ENCODE measurements at regions not wholly inside any gene's neighbourhood (a gene's known extent, or its start where the extent isn't known, plus 50 kb on each side); places are given as distances from the start of the nearest gene placed in this dataset.

- H3K9me3 ChIP-seq = no peaks in the 10 kb centered on the region
- TF ChIP-seq CTCF (IDR thresholded peaks at IDR 0.05) = no peak
- H3K4me1 ChIP-seq (ENCODE audit: control insufficient read depth in 1 of 2, insufficient read depth in 1 of 2, low read depth in 1 of 2, low read length in 1 of 2) = no peaks in the 10 kb centered on the region
- no peaks in the 10 kb centered on the region for H3K27me3 ChIP-seq
- no peak overlapping the region for H3K4me3 ChIP-seq (ENCODE audit: low read depth in 1 of 2, low read length in 1 of 2)
- H3K36me3 ChIP-seq = no peaks in the 10 kb centered on the region
- H3K27ac ChIP-seq = no peak overlapping the region
Measured at GRCh38 chr7:17497136-17497535, 198.7 kb downstream of the AHR start.

- no peaks in the 10 kb centered on the region for H3K9me3 ChIP-seq
- H3K4me3 ChIP-seq (ENCODE audit: low read depth in 1 of 2, low read length in 1 of 2) = no peak overlapping the region
- no peaks in the 10 kb centered on the region for H3K36me3 ChIP-seq
- H3K4me1 ChIP-seq (ENCODE audit: control insufficient read depth in 1 of 2, insufficient read depth in 1 of 2, low read depth in 1 of 2, low read length in 1 of 2) = no peaks in the 10 kb centered on the region
- H3K27ac ChIP-seq = no peak overlapping the region
- no peaks in the 10 kb centered on the region for H3K27me3 ChIP-seq
- no peak for TF ChIP-seq CTCF (IDR thresholded peaks at IDR 0.05)
Measured at GRCh38 chr7:17497549-17498167, 199.2 kb downstream of the AHR start.

- no peaks in the 10 kb centered on the region for H3K4me1 ChIP-seq (ENCODE audit: control insufficient read depth in 1 of 2, insufficient read depth in 1 of 2, low read depth in 1 of 2, low read length in 1 of 2)
- no peaks in the 10 kb centered on the region for H3K9me3 ChIP-seq
- no peak overlapping the region for H3K4me3 ChIP-seq (ENCODE audit: low read depth in 1 of 2, low read length in 1 of 2)
- H3K27ac ChIP-seq = no peak overlapping the region
- H3K27me3 ChIP-seq = no peaks in the 10 kb centered on the region
- TF ChIP-seq CTCF (IDR thresholded peaks at IDR 0.05) = no peak
- H3K36me3 ChIP-seq = no peaks in the 10 kb centered on the region
Measured at GRCh38 chr7:17498230-17498629, 199.8 kb downstream of the AHR start.

- Histone ChIP-seq H3K27ac (no peak overlapping the region), H3K36me3 (no peaks in the 10 kb centered on the region), H3K27me3 (no peaks in the 10 kb centered on the region), H3K4me1 (ENCODE audit: control insufficient read depth in 1 of 2, insufficient read depth in 1 of 2, low read depth in 1 of 2, low read length in 1 of 2) (no peaks in the 10 kb centered on the region), H3K9me3 (no peaks in the 10 kb centered on the region), H3K4me3 (ENCODE audit: low read depth in 1 of 2, low read length in 1 of 2) (no peak overlapping the region)
- TF ChIP-seq CTCF (IDR thresholded peaks at IDR 0.05) = no peak
Measured at GRCh38 chr7:17500736-17501135, 202.3 kb downstream of the AHR start.

- no peak for TF ChIP-seq CTCF (IDR thresholded peaks at IDR 0.05)
- H3K27ac ChIP-seq = no peak overlapping the region
Measured at GRCh38 chr7:17501441-17502212, 203.2 kb downstream of the AHR start.

More at GRCh38 chr7:17501441-17502212, 203.2 kb downstream of the AHR start:
- Histone ChIP-seq H3K36me3 (no peaks in the 10 kb centered on the region), H3K4me1 (ENCODE audit: control insufficient read depth in 1 of 2, insufficient read depth in 1 of 2, low read depth in 1 of 2, low read length in 1 of 2) (no peaks in the 10 kb centered on the region), H3K4me3 (ENCODE audit: low read depth in 1 of 2, low read length in 1 of 2) (no peak overlapping the region), H3K27me3 (no peaks in the 10 kb centered on the region), H3K9me3 (no peaks in the 10 kb centered on the region)
